Left kidney (tissue), 1 donor: ENCODE measurements at regions not wholly inside any gene's neighbourhood (a gene's known extent, or its start where the extent isn't known, plus 50 kb on each side); places are given as distances from the start of the nearest gene placed in this dataset.

Experiments used
- DNase-seq: peaks from one replicate; pipeline ENCODE4 v3.0.0-alpha.2; 2013

GRCh38 chr4:20598626-20599025, 101.6 kb upstream of the PACRGL start:
- DNase-seq, result no peak

DNA sequence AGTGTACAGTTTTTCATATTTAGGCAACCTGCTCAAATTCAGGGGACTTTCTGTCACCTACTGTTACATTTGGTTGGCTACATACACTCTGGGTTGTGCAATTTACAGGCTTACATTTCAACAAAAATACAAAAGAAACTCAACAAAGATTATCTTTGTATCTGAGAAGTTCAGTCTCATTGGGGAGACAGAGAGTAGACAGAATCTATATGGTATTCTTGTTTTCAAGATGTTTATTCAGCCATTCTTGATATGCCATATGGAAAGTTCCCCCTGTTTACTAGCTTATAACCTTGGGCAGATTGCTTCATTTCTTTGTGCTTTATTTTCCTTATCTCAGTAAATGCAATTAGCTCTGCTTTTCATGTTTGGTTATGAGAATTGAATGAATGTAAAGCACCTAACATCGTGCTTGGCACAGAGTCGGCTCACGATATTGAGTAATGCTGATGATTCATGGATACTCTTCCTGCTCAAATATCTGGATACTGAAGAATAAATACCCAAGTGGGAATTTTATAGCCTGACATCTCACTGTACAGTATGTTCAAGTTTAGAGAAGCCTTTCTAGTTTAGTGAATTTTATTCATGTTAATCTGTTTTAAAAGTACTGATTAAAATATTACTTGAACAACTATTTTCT, 96.5 kb upstream of the PACRGL start:
- DNase-seq, result no peak

DNA sequence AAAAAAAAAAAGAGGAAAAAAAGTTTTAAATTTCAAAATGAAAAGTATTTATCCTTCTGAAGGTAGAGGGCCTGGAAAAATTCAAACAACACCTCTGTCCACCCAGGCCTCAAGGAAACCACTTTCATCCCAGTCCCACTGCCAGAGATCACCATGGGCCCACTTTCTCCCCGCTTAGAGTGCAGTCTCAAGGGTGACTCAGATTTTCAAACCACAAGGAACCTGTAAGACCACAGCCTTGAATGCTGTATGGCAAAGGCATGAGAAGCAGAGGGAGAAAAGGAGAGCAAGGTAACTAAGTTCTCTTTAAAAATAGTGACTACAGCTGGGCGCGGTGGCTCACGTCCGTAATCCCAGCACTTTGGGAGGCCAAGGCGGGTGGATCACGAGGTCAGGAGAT, 87.9 kb upstream of the PACRGL start:
- no peak for DNase-seq

DNA sequence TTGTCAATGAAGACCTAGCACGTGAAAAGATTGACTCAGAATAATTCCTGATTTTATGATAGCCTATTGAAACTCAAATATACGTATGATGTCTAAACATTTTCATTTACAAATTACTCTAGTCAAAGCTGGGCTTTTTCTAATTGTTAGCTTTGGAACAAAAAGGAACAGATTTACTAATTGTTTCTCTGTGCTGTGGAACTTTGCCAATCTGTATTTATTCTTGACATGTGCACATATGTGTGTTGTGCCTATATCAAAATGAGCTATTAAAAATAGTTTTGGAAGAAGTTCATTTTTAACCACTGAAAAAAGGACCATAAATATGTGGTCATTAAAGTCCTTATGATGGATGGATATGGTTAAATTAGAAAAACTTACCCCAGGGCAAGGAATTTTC, 85.4 kb upstream of the PACRGL start:
- DNase-seq, result no peak

- no peak for DNase-seq
Observed at GRCh38 chr4:20615486-20616260, 84.6 kb upstream of the PACRGL start.

DNA sequence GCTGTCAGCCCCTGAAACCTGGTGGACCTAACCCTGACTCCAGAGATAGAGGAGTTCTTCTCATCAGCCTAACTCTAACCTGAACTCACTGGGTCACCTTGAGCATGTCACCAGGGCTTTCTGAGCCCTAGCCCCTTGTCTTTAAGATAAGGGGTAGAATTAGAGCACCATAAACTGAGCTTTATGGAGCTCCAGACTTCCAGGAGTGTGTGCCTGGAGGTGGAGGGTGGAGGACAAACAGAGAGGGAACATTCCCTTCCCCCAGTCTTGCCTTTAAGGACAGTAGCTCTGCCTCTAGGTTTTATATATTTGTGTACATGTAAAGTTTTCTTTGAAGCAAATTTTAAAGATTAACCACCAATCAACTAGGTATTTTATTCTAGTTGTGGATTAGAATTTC, 83.9 kb upstream of the PACRGL start:
- DNase-seq, result no peak

- DNase-seq, result no peak
Observed at GRCh38 chr4:20616848-20617247, 83.4 kb upstream of the PACRGL start.

DNA sequence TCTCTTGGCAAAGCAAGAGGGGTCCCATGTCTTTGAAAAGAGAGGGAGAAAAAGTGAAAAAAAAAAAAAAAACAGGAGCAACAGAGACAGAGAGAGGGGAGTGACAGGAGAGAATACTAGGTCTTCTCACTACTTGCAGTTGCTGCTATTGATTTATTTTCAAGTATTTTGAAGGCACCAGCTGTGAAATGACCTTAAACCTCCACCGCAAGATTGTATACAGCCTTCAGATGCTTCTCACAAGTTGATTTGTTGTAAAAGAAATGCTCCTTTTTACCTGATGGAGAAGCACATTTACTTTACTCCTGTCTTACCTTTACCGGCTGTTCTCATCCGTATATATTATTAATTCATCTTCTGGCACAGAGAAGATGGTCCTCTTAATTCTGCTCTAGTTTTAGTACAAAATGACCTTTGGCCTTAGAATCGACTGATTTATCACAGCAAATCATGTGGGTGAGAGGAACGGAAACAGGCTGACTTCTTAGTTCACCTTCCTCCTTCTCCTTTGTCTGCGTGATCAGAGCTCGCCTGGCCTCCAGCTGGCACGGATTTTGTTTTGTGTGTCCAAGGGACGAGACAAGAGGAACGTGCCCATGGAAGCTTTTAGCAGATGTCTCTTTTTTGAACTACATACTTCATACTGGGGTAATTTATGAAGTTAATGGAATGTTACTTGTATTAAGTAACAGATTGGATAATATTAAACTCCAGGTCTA, 82.4 kb upstream of the PACRGL start:
- DNase-seq, result peak; percentile 43

- no peak for DNase-seq
Observed at GRCh38 chr4:20618731-20619130, 81.5 kb upstream of the PACRGL start.

DNA sequence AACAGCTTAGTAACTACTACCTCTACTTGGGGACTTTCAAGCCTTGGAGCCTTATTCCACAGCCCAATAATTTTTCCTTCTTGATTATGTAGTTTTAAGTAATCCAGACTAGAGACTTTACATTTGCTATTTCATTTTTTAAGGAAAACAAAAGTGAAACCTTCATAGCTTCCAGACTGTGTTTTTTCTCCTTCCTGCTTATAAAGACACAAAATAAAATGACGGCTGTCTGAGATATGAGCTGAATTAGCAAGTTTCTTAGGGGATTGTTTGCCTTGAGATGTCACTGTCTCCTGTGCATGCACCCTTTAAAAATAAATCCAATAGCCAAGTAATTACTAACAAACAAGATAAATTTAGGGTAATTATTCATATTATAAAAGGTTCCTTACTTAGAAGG, 78.8 kb upstream of the PACRGL start:
- DNase-seq, result no peak

DNA sequence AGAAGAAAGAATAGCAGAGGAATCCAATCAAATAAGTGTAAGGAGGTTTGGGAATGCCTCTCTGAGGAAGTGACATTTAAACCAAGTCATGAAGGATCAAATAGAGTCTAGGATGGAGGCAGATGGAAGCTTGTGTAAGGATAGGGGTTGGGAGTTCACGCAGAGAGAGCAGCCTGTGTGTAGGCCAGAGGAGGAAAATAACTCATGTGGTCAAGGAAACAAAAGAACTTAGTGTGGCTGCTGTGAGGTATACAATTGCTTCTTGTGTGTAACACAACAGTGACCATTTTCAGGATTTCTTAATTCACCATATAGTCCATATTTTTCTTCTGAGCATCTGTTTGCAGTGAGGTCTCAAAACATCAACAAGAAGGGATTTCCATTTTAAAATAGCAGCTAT, 77.6 kb upstream of the PACRGL start:
- no peak for DNase-seq

DNA sequence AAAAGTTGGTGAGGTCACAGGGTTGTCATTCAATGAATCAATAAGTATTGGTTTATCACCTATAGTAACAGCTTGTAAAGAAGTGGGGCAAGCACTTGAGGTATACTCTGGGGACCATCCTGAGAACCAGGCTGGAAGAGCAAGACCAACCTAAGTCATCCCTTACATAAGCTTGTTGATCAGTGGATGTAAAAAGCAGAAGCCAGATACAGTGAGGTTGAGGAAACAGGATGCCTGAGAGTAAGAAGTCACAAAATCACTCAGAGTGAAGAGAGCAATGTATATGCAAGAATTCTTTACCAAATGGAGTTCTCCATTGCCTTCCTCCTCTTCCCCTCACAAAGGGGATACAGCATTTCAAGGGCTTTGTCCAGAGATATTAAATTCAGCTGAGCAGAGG, 76.3 kb upstream of the PACRGL start:
- no peak for DNase-seq

DNA sequence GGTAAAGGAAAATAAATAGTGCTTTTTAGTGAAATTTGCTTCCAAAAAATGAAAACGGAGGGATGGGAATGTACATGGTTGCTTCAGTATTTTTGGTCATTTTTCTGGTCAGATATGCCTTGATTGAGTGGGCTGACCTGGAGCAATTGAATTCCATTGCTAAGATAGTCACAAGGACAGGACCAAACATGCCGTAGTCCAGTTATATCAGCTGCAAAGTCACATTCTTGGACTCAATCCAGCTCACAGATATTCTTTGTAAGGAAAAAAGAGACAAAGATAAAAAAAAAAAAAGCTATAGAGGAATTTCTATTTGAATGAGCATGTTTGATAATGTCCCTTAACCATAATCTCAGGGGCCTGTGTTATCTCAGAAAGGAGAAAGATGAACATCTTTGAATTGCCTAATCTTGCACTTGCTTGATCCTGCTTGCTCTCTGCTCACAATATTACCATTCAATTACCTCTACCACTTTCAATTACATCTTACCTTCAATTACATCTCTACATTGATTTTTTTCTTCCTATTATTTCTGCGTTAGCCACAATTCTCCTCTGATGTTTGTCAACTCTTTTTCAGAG, 75.4 kb upstream of the PACRGL start:
- DNase-seq, result no peak

GRCh38 chr4:20625426-20625825, 74.8 kb upstream of the PACRGL start:
- DNase-seq, result no peak

DNA sequence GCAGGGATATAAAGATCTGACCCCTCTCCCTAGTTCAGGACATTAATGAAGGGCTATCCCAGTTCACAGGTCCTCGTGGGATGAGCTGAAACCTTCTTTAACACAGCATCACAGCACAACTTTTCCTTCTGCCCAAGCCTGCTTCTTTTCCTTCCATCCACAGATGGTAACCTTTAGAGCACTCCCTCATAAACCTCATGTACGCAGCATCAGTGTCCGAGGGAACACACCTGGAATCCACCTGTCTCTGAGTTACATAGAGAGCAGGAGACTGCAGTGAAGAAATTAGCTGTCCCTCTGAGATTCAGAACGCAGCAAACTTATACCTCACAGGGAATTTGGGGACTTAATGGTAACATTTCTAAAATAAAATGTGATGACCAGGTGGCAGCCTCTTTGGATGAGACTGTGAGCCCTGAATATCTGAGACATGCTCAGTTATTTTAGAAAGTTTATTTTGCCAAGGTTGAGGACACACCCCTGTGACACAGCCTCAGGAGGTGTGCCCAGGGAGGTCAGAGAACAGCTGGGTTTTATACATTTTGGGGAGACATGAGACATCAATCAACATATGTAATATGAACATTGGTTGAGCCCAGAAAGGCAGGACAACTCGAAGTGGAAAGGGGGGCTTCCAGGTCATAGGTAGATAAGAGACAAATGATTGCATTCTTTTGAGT, 73.8 kb upstream of the PACRGL start:
- DNase-seq, result no peak

GRCh38 chr4:20627866-20628265, 72.4 kb upstream of the PACRGL start:
- no peak for DNase-seq

GRCh38 chr4:20629186-20630106, 70.8 kb upstream of the PACRGL start:
- DNase-seq, result no peak

DNA sequence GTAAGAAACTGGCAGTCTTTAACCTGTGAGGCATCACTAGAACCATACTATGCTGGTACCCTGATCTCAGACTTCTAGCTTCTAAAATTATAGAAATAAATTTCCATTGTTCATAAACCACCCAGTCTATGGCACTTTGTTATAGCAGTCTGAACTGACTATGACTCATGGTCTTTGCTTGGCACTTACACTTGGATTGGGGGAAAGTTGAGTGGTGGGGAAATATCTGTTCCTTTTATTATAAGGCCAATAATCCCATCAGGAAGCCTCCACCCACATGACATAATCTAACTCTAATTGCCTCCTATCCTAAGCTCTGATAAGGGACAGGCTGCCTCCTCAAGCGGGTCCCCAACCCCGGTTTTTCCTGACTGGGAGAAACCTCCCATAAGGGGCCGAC, 61.4 kb upstream of the PACRGL start:
- DNase-seq, result no peak

DNA sequence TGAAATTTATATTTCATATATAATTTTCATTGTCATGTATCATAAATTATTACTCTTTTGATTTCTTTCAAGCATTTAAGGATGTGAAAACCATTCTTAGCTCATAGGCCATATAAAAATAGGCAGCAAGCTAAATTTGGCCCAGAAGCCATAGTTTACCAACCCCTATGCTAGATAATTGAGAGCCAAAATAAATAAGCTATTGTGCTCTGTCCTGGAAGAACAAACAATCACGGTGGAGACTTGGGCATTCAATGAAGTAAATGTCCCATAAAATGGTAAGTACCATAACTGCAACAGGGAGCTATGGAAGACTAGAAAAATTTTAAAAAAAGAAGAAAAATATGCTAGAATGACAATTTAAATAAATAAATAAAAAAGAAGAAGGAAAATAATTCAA, 60.9 kb upstream of the PACRGL start:
- DNase-seq, result no peak

GRCh38 chr4:20640989-20641388, 59.3 kb upstream of the PACRGL start:
- DNase-seq, result no peak

GRCh38 chr4:20641976-20642375, 58.3 kb upstream of the PACRGL start:
- no peak for DNase-seq
